ENCODE measurements at regions not wholly inside any gene's neighbourhood (a gene's known extent, or its start where the extent isn't known, plus 50 kb on each side); places are given as distances from the start of the nearest gene placed in this dataset.

GRCh38 chr3:94179059-94179458, 116.2 kb downstream of the NSUN3 start:
- no peak overlapping the region for H3K4me3 Mint-ChIP-seq
- peaks cover 16% of the 10 kb centered on the region for H3K4me1 Mint-ChIP-seq
- no peak for TF ChIP-seq EMX1 (CRISPR knock-in tag; IDR thresholded peaks at IDR 0.05)
- TF ChIP-seq, protein P1, sequence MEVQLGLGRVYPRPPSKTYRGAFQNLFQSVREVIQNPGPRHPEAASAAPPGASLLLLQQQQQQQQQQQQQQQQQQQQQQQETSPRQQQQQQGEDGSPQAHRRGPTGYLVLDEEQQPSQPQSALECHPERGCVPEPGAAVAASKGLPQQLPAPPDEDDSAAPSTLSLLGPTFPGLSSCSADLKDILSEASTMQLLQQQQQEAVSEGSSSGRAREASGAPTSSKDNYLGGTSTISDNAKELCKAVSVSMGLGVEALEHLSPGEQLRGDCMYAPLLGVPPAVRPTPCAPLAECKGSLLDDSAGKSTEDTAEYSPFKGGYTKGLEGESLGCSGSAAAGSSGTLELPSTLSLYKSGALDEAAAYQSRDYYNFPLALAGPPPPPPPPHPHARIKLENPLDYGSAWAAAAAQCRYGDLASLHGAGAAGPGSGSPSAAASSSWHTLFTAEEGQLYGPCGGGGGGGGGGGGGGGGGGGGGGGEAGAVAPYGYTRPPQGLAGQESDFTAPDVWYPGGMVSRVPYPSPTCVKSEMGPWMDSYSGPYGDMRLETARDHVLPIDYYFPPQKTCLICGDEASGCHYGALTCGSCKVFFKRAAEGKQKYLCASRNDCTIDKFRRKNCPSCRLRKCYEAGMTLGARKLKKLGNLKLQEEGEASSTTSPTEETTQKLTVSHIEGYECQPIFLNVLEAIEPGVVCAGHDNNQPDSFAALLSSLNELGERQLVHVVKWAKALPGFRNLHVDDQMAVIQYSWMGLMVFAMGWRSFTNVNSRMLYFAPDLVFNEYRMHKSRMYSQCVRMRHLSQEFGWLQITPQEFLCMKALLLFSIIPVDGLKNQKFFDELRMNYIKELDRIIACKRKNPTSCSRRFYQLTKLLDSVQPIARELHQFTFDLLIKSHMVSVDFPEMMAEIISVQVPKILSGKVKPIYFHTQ (CRISPR knock-in tag; IDR thresholded peaks at IDR 0.05): no peak
- no peak for TF ChIP-seq ZNF317 (CRISPR knock-in tag; IDR thresholded peaks at IDR 0.05; ENCODE audit: borderline replicate concordance, low read depth)
- no peak for TF ChIP-seq NFE2L1 (CRISPR knock-in tag; IDR thresholded peaks at IDR 0.05)
- no peak for TF ChIP-seq IRF1 (CRISPR knock-in tag; IDR thresholded peaks at IDR 0.05)
- TF ChIP-seq, protein P2, sequence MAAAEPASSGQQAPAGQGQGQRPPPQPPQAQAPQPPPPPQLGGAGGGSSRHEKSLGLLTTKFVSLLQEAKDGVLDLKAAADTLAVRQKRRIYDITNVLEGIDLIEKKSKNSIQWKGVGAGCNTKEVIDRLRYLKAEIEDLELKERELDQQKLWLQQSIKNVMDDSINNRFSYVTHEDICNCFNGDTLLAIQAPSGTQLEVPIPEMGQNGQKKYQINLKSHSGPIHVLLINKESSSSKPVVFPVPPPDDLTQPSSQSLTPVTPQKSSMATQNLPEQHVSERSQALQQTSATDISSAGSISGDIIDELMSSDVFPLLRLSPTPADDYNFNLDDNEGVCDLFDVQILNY (CRISPR knock-in tag; IDR thresholded peaks at IDR 0.05): no peak
- TF ChIP-seq, protein P3, sequence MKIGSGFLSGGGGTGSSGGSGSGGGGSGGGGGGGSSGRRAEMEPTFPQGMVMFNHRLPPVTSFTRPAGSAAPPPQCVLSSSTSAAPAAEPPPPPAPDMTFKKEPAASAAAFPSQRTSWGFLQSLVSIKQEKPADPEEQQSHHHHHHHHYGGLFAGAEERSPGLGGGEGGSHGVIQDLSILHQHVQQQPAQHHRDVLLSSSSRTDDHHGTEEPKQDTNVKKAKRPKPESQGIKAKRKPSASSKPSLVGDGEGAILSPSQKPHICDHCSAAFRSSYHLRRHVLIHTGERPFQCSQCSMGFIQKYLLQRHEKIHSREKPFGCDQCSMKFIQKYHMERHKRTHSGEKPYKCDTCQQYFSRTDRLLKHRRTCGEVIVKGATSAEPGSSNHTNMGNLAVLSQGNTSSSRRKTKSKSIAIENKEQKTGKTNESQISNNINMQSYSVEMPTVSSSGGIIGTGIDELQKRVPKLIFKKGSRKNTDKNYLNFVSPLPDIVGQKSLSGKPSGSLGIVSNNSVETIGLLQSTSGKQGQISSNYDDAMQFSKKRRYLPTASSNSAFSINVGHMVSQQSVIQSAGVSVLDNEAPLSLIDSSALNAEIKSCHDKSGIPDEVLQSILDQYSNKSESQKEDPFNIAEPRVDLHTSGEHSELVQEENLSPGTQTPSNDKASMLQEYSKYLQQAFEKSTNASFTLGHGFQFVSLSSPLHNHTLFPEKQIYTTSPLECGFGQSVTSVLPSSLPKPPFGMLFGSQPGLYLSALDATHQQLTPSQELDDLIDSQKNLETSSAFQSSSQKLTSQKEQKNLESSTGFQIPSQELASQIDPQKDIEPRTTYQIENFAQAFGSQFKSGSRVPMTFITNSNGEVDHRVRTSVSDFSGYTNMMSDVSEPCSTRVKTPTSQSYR (CRISPR knock-in tag; IDR thresholded peaks at IDR 0.05): no peak
- no peak for TF ChIP-seq ATF1 (CRISPR knock-in tag; IDR thresholded peaks at IDR 0.05)
- no peak for TF ChIP-seq NFATC4 (CRISPR knock-in tag; IDR thresholded peaks at IDR 0.05)
- no peaks in the 10 kb centered on the region for H3K27me3 Mint-ChIP-seq (ENCODE audit: low read depth)
- ChIA-PET CTCF (no interaction called here), POLR2A (no interaction called here)
- H3K36me3 Mint-ChIP-seq: no peaks in the 10 kb centered on the region
- H3K27ac Mint-ChIP-seq: no peak overlapping the region
- DNase-seq (ENCODE audit: low spot score): no peak
- H3K9me3 Mint-ChIP-seq: no peaks in the 10 kb centered on the region
- ATAC-seq: no peak

- ChIA-PET POLR2A (no interaction called here), CTCF (no interaction called here)
- no peak for DNase-seq (ENCODE audit: low spot score)
- Mint-ChIP-seq H3K27ac (no peak overlapping the region), H3K4me1 (no peaks in the 10 kb centered on the region), H3K4me3 (no peak overlapping the region), H3K36me3 (no peaks in the 10 kb centered on the region), H3K9me3 (no peaks in the 10 kb centered on the region), H3K27me3 (ENCODE audit: low read depth) (no peaks in the 10 kb centered on the region)
- no peak for ATAC-seq
- TF ChIP-seq, protein P4, sequence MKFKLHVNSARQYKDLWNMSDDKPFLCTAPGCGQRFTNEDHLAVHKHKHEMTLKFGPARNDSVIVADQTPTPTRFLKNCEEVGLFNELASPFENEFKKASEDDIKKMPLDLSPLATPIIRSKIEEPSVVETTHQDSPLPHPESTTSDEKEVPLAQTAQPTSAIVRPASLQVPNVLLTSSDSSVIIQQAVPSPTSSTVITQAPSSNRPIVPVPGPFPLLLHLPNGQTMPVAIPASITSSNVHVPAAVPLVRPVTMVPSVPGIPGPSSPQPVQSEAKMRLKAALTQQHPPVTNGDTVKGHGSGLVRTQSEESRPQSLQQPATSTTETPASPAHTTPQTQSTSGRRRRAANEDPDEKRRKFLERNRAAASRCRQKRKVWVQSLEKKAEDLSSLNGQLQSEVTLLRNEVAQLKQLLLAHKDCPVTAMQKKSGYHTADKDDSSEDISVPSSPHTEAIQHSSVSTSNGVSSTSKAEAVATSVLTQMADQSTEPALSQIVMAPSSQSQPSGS (CRISPR knock-in tag; IDR thresholded peaks at IDR 0.05; ENCODE audit: borderline replicate concordance, low read depth): no peak
- TF ChIP-seq ZNF396 (CRISPR knock-in tag; IDR thresholded peaks at IDR 0.05; ENCODE audit: borderline replicate concordance) (no peak), NFE2L1 (CRISPR knock-in tag; IDR thresholded peaks at IDR 0.05) (no peak), ZNF263 (CRISPR knock-in tag; IDR thresholded peaks at IDR 0.05; ENCODE audit: low read depth) (no peak), FOXP4 (CRISPR knock-in tag; IDR thresholded peaks at IDR 0.05) (no peak), ZNF416 (CRISPR knock-in tag; IDR thresholded peaks at IDR 0.05) (no peak), PREB (CRISPR knock-in tag; IDR thresholded peaks at IDR 0.05; ENCODE audit: borderline replicate concordance) (no peak), ZNF232 (CRISPR knock-in tag; IDR thresholded peaks at IDR 0.05) (no peak), ELF4 (CRISPR knock-in tag; IDR thresholded peaks at IDR 0.05; ENCODE audit: low read depth) (no peak), STAT6 (CRISPR knock-in tag; conservative IDR thresholded peaks at IDR 0.05; ENCODE audit: low read depth) (no peak), ZNF138 (CRISPR knock-in tag; conservative IDR thresholded peaks at IDR 0.05) (no peak), TCF7 (CRISPR knock-in tag; IDR thresholded peaks at IDR 0.05; ENCODE audit: low read depth) (no peak)
These were observed 120.7 kb downstream of the NSUN3 start for GRCh38 chr3:94183551-94183950.

All from WTC11 (cell line).